H1 (cell line): ENCODE measurements at regions not wholly inside any gene's neighbourhood (a gene's known extent, or its start where the extent isn't known, plus 50 kb on each side); places are given as distances from the start of the nearest gene placed in this dataset.

ENCODE experiments used
- HDAC2 ChIP-seq, 2 experiments: fragments of 300-600 bp in 1 of 2; sonication (generic) in 1 of 2; IDR thresholded peaks; 2 replicates each; pipeline ENCODE4 v1.6.1; 2011 to 2012; ENCODE audit warnings: low read depth in 2 of 2, low read length in 2 of 2, mild to moderate bottlenecking in 2 of 2, moderate library complexity in 2 of 2, borderline replicate concordance in 1 of 2, inconsistent platforms in 1 of 2
- NANOG ChIP-seq: IDR thresholded peaks from 2 replicates; pipeline ENCODE4 v1.6.1; 2011; ENCODE audit warnings: low read length, low read depth, mild to moderate bottlenecking, inconsistent platforms; ENCODE audit not compliant: insufficient read depth, poor library complexity, severe bottlenecking
- TAF7 ChIP-seq: optimal IDR thresholded peaks from 2 replicates; pipeline ENCODE3; 2011; ENCODE audit warnings: low read depth, mild to moderate bottlenecking, inconsistent platforms, low read length, moderate library complexity, borderline replicate concordance

DNA sequence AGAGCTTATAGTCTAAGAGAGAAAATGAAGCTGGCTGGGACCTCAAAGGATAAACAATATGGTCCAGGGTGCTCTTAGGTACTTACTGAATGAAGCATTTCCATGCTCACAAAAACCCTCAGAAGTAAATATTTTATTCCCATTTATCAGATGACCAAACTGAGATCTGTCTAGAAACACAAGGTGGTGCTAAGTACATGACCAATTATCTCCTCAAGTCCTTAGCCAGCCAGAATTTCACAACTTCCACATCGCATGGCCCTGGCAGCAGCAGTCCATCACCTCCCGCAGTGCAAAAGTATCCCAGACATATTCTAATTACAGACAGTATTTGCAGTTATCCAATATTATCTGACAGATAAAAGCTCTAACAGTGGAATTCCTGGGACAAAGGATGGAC, 321.7 kb upstream of the PROX1 start (continued):
- TF ChIP-seq NANOG: no peak
- no peak for TF ChIP-seq TAF7
- TF ChIP-seq HDAC2 (IDR thresholded peaks at IDR 0.05; ENCODE audit: borderline replicate concordance in 1 of 2, low read depth in 2 of 2, low read length in 2 of 2): no peak
